ENCODE measurements at regions not wholly inside any gene's neighbourhood (a gene's known extent, or its start where the extent isn't known, plus 50 kb on each side); places are given as distances from the start of the nearest gene placed in this dataset.
A peak's percentile ranks its signal among the peaks of the same experiment; 100 is the strongest.

- ATAC-seq (ENCODE audit: insufficient number of reproducible peaks, low FRiP score, low read depth) (no peak), DNase-seq (ENCODE audit: low spot score) (no peak)
- no peaks in the 10 kb centered on the region for H3K4me1 ChIP-seq (ENCODE audit: control insufficient read depth in 1 of 2, low read depth in 2 of 2)
- no peak for TF ChIP-seq CTCF (IDR thresholded peaks at IDR 0.05)
- H3K27ac ChIP-seq: peak overlapping the region in 1 of 2 donors; percentile 49
- H3K4me3 ChIP-seq: no peak overlapping the region
- H3K27me3 ChIP-seq (replicated peaks; ENCODE audit: insufficient read depth): no peaks in the 10 kb centered on the region
- no peaks in the 10 kb centered on the region for H3K36me3 ChIP-seq
- H3K9me3 ChIP-seq: peaks cover 6% of the 10 kb centered on the region
Observed at GRCh38 chr11:127919206-127920000, 668.0 kb downstream of the ETS1 start.

GRCh38 chr11:127902382-127902781 lies 685.0 kb downstream of the ETS1 start:
- ATAC-seq (ENCODE audit: insufficient number of reproducible peaks, low FRiP score, low read depth): no peak
- no peaks in the 10 kb centered on the region for H3K36me3 ChIP-seq
- H3K4me3 ChIP-seq: no peak overlapping the region
- no peak for TF ChIP-seq CTCF (IDR thresholded peaks at IDR 0.05)
- no peaks in the 10 kb centered on the region for H3K9me3 ChIP-seq
- H3K27ac ChIP-seq: no peak overlapping the region
- DNase-seq (ENCODE audit: low spot score): no peak
- H3K27me3 ChIP-seq (replicated peaks; ENCODE audit: insufficient read depth): no peaks in the 10 kb centered on the region
- no peaks in the 10 kb centered on the region for H3K4me1 ChIP-seq (ENCODE audit: control insufficient read depth in 1 of 2, low read depth in 2 of 2)

GRCh38 chr11:127898422-127899365 lies 688.7 kb downstream of the ETS1 start:
- no peaks in the 10 kb centered on the region for H3K9me3 ChIP-seq
- H3K4me3 ChIP-seq: no peak overlapping the region
- H3K36me3 ChIP-seq: no peaks in the 10 kb centered on the region
- no peaks in the 10 kb centered on the region for H3K4me1 ChIP-seq (ENCODE audit: control insufficient read depth in 1 of 2, low read depth in 2 of 2)
- H3K27ac ChIP-seq: no peak overlapping the region
- no peak for TF ChIP-seq CTCF (IDR thresholded peaks at IDR 0.05)
- DNase-seq (ENCODE audit: low spot score) (no peak), ATAC-seq (ENCODE audit: insufficient number of reproducible peaks, low FRiP score, low read depth) (no peak)
- no peaks in the 10 kb centered on the region for H3K27me3 ChIP-seq (replicated peaks; ENCODE audit: insufficient read depth)

- H3K4me3 ChIP-seq: no peak overlapping the region
- DNase-seq (ENCODE audit: low spot score) (no peak), ATAC-seq (ENCODE audit: insufficient number of reproducible peaks, low FRiP score, low read depth) (no peak)
- no peak for TF ChIP-seq CTCF (IDR thresholded peaks at IDR 0.05)
- no peaks in the 10 kb centered on the region for H3K4me1 ChIP-seq (ENCODE audit: control insufficient read depth in 1 of 2, low read depth in 2 of 2)
- no peak overlapping the region for H3K27ac ChIP-seq
- no peaks in the 10 kb centered on the region for H3K36me3 ChIP-seq
- no peaks in the 10 kb centered on the region for H3K27me3 ChIP-seq (replicated peaks; ENCODE audit: insufficient read depth)
- no peaks in the 10 kb centered on the region for H3K9me3 ChIP-seq
Observed at GRCh38 chr11:127895776-127896175, 691.6 kb downstream of the ETS1 start.

GRCh38 chr11:127894316-127894715 lies 693.0 kb downstream of the ETS1 start:
- no peak for ATAC-seq (ENCODE audit: insufficient number of reproducible peaks, low FRiP score, low read depth)
- Histone ChIP-seq H3K36me3 (no peaks in the 10 kb centered on the region), H3K4me3 (no peak overlapping the region), H3K27ac (no peak overlapping the region), H3K9me3 (no peaks in the 10 kb centered on the region), H3K4me1 (ENCODE audit: control insufficient read depth in 1 of 2, low read depth in 2 of 2) (no peaks in the 10 kb centered on the region), H3K27me3 (replicated peaks; ENCODE audit: insufficient read depth) (no peaks in the 10 kb centered on the region)
- TF ChIP-seq CTCF (IDR thresholded peaks at IDR 0.05): no peak
- DNase-seq (ENCODE audit: low spot score): no peak
